AG04450 (cell line): ENCODE measurements at regions not wholly inside any gene's neighbourhood (a gene's known extent, or its start where the extent isn't known, plus 50 kb on each side); places are given as distances from the start of the nearest gene placed in this dataset.

Experiments
- CTCF ChIA-PET: fragments of 300-600, 350-600 bp; formaldehyde crosslinking; extraction: SDS; loops from one replicate; lab custom pipeline; 2022; ENCODE audit warnings: antibody characterized with exemption, inconsistent platforms; lab: Charles Lee
- POLR2A ChIA-PET: fragments of 350-600 bp; formaldehyde crosslinking; extraction: SDS; loops from one replicate; lab custom pipeline; 2021; ENCODE audit warnings: antibody characterized with exemption, inconsistent platforms; lab: Yijun Ruan, JAX
- DNase-seq: peaks from one replicate; pipeline ENCODE4 v3.0.0-alpha.2; 2011; ENCODE audit warnings: low read depth, low spot score
- H3K27ac ChIP-seq: one replicate; pipeline ENCODE4 v1.5.1; 2012; ENCODE audit warnings: low read depth, low read length, control low read depth
- H3K27me3 ChIP-seq: one replicate; pipeline ENCODE4 v1.6.0; 2012; ENCODE audit warnings: low read length; ENCODE audit not compliant: control insufficient read depth, insufficient read depth
- H3K4me3 ChIP-seq: 2 replicates; pipeline ENCODE4 v1.5.1; 2011; ENCODE audit warnings: mild to moderate bottlenecking, low read depth, low read length, control low read depth
- H3K9me3 ChIP-seq: 2 replicates; pipeline ENCODE4 v1.5.1; 2012; ENCODE audit warnings: low read length; ENCODE audit not compliant: control insufficient read depth, insufficient read depth
- CTCF ChIP-seq: IDR thresholded peaks from 2 replicates; pipeline ENCODE4 v1.5.1; 2011; ENCODE audit warnings: low read depth, low read length, control low read depth, inconsistent platforms

DNA sequence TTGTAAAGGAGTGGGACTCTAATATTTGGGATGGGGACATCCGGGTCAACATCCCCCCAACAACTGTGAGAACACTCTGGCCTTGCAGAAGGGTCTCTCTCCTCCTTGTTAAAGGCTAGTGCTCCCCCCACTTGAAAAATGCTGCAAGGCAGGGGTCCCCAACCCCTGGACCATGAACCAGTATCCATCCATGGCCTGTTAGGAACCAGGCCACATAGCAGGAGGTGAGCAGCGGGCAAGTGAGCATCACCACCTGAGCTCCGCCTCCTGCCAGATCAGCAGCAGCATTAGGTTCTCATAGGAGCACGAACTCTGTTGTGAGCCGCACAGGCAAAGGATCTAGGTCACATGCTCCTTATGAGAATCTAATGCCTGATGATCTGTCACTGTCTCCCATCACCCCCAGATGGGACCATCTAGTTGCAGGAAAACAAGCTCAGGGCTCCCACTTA, 243.9 kb upstream of the ID2 start:
- no peak overlapping the region for H3K27ac ChIP-seq

GRCh38 chr2:8438476-8438875, 243.4 kb upstream of the ID2 start:
- ChIA-PET POLR2A (no interaction called here), CTCF (no interaction called here)
- no peak for DNase-seq
- no peaks in the 10 kb centered on the region for H3K9me3 ChIP-seq
- TF ChIP-seq CTCF: no peak
- H3K27ac ChIP-seq: no peak overlapping the region
- H3K27me3 ChIP-seq: no peaks in the 10 kb centered on the region
- no peak overlapping the region for H3K4me3 ChIP-seq

More for the DNA sequence above, 243.9 kb upstream of the ID2 start:
- Histone ChIP-seq H3K4me3 (no peak overlapping the region), H3K27me3 (no peaks in the 10 kb centered on the region), H3K9me3 (no peaks in the 10 kb centered on the region)
- DNase-seq: no peak
- ChIA-PET CTCF (no interaction called here), POLR2A (no interaction called here)
- no peak for TF ChIP-seq CTCF

GRCh38 chr2:8438996-8439395, 242.9 kb upstream of the ID2 start:
- no peak overlapping the region for H3K27ac ChIP-seq
- TF ChIP-seq CTCF: no peak
- POLR2A ChIA-PET: no interaction called here
- H3K27me3 ChIP-seq: no peaks in the 10 kb centered on the region
- CTCF ChIA-PET: no interaction called here
- DNase-seq: no peak
- H3K9me3 ChIP-seq: no peaks in the 10 kb centered on the region
- H3K4me3 ChIP-seq: no peak overlapping the region

- Histone ChIP-seq H3K27ac (no peak overlapping the region), H3K27me3 (no peaks in the 10 kb centered on the region), H3K9me3 (no peaks in the 10 kb centered on the region), H3K4me3 (no peak overlapping the region)
- no peak for TF ChIP-seq CTCF
- DNase-seq: no peak
- POLR2A ChIA-PET: no interaction called here
- CTCF ChIA-PET: no interaction called here
Observed at GRCh38 chr2:8440029-8440778, 241.7 kb upstream of the ID2 start.

DNA sequence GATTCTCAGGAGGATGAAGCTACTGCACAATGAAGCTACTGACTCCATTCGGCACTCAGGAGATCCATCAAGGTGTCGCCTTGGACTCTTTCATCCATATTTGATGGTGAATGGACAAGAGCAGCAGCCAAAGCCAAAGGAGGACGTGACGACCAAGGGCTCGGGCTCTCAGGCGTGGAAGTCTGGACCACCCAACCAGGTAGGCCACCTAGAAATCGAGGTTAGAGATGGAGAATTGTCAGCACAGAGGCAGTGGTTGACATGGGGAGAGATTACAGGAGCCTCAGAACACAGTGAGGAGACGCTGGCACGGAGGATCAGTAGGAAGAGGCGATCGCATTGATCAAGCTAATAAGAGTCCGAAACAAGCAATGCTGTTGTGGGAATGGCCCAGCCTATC, 240.5 kb upstream of the ID2 start:
- ChIA-PET CTCF (no interaction called here), POLR2A (no interaction called here)
- H3K27me3 ChIP-seq: no peaks in the 10 kb centered on the region
- TF ChIP-seq CTCF: no peak
- DNase-seq: no peak
- H3K27ac ChIP-seq: no peak overlapping the region
- no peak overlapping the region for H3K4me3 ChIP-seq
- H3K9me3 ChIP-seq: no peaks in the 10 kb centered on the region
